Astrocyte of the spinal cord (primary cell): ENCODE measurements at regions not wholly inside any gene's neighbourhood (a gene's known extent, or its start where the extent isn't known, plus 50 kb on each side); places are given as distances from the start of the nearest gene placed in this dataset.

Experiments
- DNase-seq: peaks from one replicate; pipeline ENCODE4 v3.0.0; 2011; ENCODE audit warnings: low read depth, low spot score
- H3K4me3 ChIP-seq: 2 replicates; pipeline ENCODE4 v1.5.1; 2011; ENCODE audit warnings: low read depth, mild to moderate bottlenecking, low read length, moderate library complexity
- in situ Hi-C: cut with HindIII; loops from 2 replicates; pipeline ENCODE4 v1.10.0; 2017; ENCODE audit warnings: low sequenced_read_pairs
- TF ChIP-seq, protein P1 (sequence below): IDR thresholded peaks from 2 replicates; pipeline ENCODE4 v1.5.1; 2012; ENCODE audit warnings: low read depth, mild to moderate bottlenecking, low read length, inconsistent platforms

- DNase-seq, result peak; percentile 17
- in situ Hi-C loops, result no loop called here
- TF ChIP-seq, protein P1, sequence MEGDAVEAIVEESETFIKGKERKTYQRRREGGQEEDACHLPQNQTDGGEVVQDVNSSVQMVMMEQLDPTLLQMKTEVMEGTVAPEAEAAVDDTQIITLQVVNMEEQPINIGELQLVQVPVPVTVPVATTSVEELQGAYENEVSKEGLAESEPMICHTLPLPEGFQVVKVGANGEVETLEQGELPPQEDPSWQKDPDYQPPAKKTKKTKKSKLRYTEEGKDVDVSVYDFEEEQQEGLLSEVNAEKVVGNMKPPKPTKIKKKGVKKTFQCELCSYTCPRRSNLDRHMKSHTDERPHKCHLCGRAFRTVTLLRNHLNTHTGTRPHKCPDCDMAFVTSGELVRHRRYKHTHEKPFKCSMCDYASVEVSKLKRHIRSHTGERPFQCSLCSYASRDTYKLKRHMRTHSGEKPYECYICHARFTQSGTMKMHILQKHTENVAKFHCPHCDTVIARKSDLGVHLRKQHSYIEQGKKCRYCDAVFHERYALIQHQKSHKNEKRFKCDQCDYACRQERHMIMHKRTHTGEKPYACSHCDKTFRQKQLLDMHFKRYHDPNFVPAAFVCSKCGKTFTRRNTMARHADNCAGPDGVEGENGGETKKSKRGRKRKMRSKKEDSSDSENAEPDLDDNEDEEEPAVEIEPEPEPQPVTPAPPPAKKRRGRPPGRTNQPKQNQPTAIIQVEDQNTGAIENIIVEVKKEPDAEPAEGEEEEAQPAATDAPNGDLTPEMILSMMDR, result no peak
- no peak overlapping the region for H3K4me3 ChIP-seq
Observed at GRCh38 chr5:88396751-88397281, 128.2 kb upstream of the TMEM161B start.

DNA sequence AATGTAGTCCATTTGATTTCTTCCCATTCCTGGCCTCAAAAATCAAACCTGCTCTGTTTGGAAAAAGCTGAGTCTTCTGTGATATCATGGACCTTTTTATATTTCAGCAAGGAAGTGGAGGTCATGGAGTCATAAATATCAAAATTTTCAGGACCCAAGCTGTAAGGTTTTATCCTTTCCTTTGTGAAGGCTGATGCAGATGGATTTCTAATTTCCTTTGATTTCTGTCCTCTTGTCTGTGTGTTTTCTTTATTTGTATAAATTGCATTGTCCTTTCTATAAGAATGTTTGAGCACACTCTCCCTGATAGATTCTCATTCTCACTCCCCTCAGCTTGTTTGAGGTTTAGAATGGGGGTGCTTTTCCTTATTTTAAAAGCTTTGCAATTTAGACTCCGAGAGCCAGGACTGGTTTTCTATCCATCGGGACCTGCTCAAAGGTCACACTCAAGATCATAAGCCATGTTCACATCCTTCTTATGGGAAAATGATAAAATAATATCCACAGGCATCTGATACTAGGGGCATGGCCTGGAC, 127.4 kb upstream of the TMEM161B start:
- in situ Hi-C loops, result no loop called here
- no peak for DNase-seq
- H3K4me3 ChIP-seq, result no peak overlapping the region
- TF ChIP-seq, protein P1, result no peak

GRCh38 chr5:88395264-88395663, 126.6 kb upstream of the TMEM161B start:
- peak; percentile 10 for DNase-seq
- in situ Hi-C loops, result no loop called here
- TF ChIP-seq, protein P1, result no peak
- H3K4me3 ChIP-seq, result no peak overlapping the region

DNA sequence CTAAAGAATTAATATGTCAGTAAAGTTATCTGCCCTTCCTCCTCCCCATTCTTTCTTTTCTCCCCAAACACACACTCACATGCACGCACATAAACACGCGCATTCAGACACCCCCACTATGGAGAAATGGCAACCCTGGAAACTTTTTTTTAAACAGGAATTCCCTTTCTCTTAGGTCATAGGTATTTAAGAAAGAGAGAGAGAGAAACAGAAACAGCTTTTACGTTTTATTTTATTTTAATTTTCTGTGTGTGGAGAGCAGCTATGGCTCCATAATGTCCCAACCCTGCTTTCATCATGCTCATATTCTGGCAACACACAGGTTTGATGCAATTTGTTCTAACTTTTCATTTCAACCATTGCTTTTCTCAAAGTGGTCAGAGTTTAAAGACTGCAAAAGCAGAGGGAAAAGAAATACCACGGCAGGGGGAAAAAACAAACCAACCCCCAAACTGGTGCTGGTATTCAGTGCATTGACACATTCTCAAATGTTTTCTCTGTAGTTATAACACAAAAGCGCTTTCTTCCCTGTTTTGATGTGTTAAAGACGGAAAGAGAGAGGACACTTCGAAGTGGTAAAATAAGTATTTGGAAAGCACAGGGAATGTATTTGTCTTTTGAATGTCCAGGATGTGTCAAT, 126.0 kb upstream of the TMEM161B start:
- no peak overlapping the region for H3K4me3 ChIP-seq
- in situ Hi-C loops, result no loop called here
- peak; percentile 35 for DNase-seq
- TF ChIP-seq, protein P1, result no peak

GRCh38 chr5:88393716-88394535, 125.3 kb upstream of the TMEM161B start:
- in situ Hi-C loops, result no loop called here
- no peak for DNase-seq
- TF ChIP-seq, protein P1, result no peak
- H3K4me3 ChIP-seq, result no peak overlapping the region

DNA sequence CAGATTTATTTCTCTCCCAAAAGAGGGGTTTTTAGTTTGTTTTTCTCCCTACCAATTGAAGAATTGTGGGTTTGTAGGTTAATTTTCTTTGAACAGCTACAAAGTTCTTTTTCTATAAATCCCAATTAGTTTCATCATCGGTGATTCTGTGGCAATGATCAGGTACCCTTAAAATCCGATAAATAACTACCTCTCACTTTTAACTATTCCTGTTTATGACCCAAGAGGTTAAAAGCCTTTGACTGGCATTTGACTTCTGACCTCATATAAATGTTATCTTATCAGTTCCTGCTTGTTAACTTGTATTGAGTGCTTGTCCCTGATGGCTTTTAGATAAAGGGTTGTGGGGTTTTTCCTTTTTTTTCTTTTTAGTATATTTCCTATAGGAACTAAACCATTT, 124.4 kb upstream of the TMEM161B start:
- in situ Hi-C loops, result no loop called here

More for the DNA sequence above, 124.4 kb upstream of the TMEM161B start:
- no peak overlapping the region for H3K4me3 ChIP-seq
- DNase-seq, result no peak
- TF ChIP-seq, protein P1, result no peak
